H1 (cell line): ENCODE measurements at regions not wholly inside any gene's neighbourhood (a gene's known extent, or its start where the extent isn't known, plus 50 kb on each side); places are given as distances from the start of the nearest gene placed in this dataset.

ENCODE experiments used
- CTCF ChIA-PET: fragments of 300-600 bp; sonication (Branson Sonifier 250); formaldehyde crosslinking; loops from one replicate; lab custom pipeline; 2021; ENCODE audit not compliant: partially characterized antibody; lab: Charles Lee
- POLR2A ChIA-PET: fragments of 300-600 bp; sonication (Branson Sonifier 250); formaldehyde crosslinking; loops from one replicate; lab custom pipeline; 2021; ENCODE audit warnings: inconsistent platforms; ENCODE audit not compliant: partially characterized antibody; lab: Charles Lee
- DNase-seq, 2 experiments: peaks; one replicate each; pipeline versions ENCODE4 v3.0.0 to v3.0.0-alpha.2; 2010 to 2022; ENCODE audit warnings: low spot score in 2 of 2, low read depth in 1 of 2, mixed read lengths in 1 of 2
- FAIRE-seq: peaks from 2 replicates; lab custom pipeline; 2011; peaks lifted over from hg19 to GRCh38; lab: Jason Lieb, UNC
- H2AFZ ChIP-seq: 2 replicates; pipeline ENCODE4 v1.8.1; 2012; ENCODE audit warnings: low read length, inconsistent platforms
- H2AK5ac ChIP-seq: 2 replicates; pipeline ENCODE4 v1.6.1; 2013; ENCODE audit warnings: low read depth, low read length
- H2BK120ac ChIP-seq: replicated peaks from 2 replicates; pipeline ENCODE3; 2013; ENCODE audit warnings: low read depth, low read length, inconsistent platforms
- H2BK12ac ChIP-seq: 2 replicates; pipeline ENCODE4 v1.6.1; 2013; ENCODE audit warnings: low read depth, low read length
- H2BK15ac ChIP-seq: 2 replicates; pipeline ENCODE4 v1.6.1; 2013; ENCODE audit warnings: low read length
- H2BK20ac ChIP-seq: 2 replicates; pipeline ENCODE4 v1.6.1; 2013; ENCODE audit warnings: low read length
- H2BK5ac ChIP-seq: 2 replicates; pipeline ENCODE4 v1.6.1; 2013; ENCODE audit warnings: low read depth, low read length
- H3K14ac ChIP-seq: 2 replicates; pipeline ENCODE4 v1.6.1; 2013; ENCODE audit warnings: inconsistent platforms; ENCODE audit not compliant: insufficient read length
- H3K18ac ChIP-seq: 2 replicates; pipeline ENCODE4 v1.6.1; 2013; ENCODE audit warnings: low read length; ENCODE audit errors: extremely low read depth
- H3K23ac ChIP-seq: 2 replicates; pipeline ENCODE4 v1.6.1; 2013; ENCODE audit warnings: inconsistent platforms; ENCODE audit not compliant: insufficient read length
- H3K23me2 ChIP-seq: 2 replicates; pipeline ENCODE4 v1.6.1; 2013; ENCODE audit warnings: low read depth, low read length
- H3K27ac ChIP-seq: 2 replicates; pipeline ENCODE4 v1.6.1; 2011; ENCODE audit warnings: low read depth, low read length, inconsistent platforms
- H3K27me3 ChIP-seq, 4 experiments: replicated peaks in 1 of 4; 1 replicate in 1 of 4; 2 replicates in 3 of 4; pipeline versions ENCODE4 v1.6.1 to v1.8.1; 2011 to 2013; ENCODE audit warnings: low read length in 3 of 4, mild to moderate bottlenecking in 3 of 4, inconsistent platforms in 2 of 4, mixed read lengths in 2 of 4, moderate library complexity in 1 of 4; ENCODE audit not compliant: control insufficient read depth in 3 of 4, insufficient read depth in 3 of 4; ENCODE audit errors: extremely low read depth in 1 of 4
- H3K36me3 ChIP-seq, 4 experiments: 2 replicates each; pipeline versions ENCODE4 v1.6.1 to v1.8.1; 2011 to 2013; ENCODE audit warnings: mild to moderate bottlenecking in 4 of 4, low read length in 3 of 4, moderate library complexity in 2 of 4, control low read depth in 1 of 4, inconsistent platforms in 1 of 4; ENCODE audit not compliant: insufficient read depth in 4 of 4, control insufficient read depth in 2 of 4
- H3K4ac ChIP-seq: replicated peaks from 2 replicates; pipeline ENCODE3; 2013; ENCODE audit warnings: low read length, low read depth, mixed read lengths, inconsistent platforms; ENCODE audit not compliant: insufficient read length
- H3K4me1 ChIP-seq, 4 experiments: replicated peaks in 1 of 4; 1 replicate in 1 of 4; 2 replicates in 3 of 4; pipeline versions ENCODE4 v1.6.1 to v1.8.1; 2011 to 2013; ENCODE audit warnings: low read length in 3 of 4, inconsistent platforms in 2 of 4, mixed read lengths in 1 of 4; ENCODE audit not compliant: insufficient read depth in 4 of 4, control insufficient read depth in 3 of 4
- H3K4me2 ChIP-seq, 2 experiments: 2 replicates each; pipeline versions ENCODE4 v1.6.1 to v1.8.1; 2011 to 2013; ENCODE audit warnings: low read depth in 2 of 2, low read length in 2 of 2, control low read depth in 1 of 2, inconsistent platforms in 1 of 2, mild to moderate bottlenecking in 1 of 2; ENCODE audit not compliant: insufficient read depth in 1 of 2
- H3K4me3 ChIP-seq, 4 experiments: fragments of 200-600, 300-600 bp in 1 of 4; sonication (generic), shearing (Covaris generic), sonication (Bioruptor Twin) in 1 of 4; 2 replicates each; pipeline versions ENCODE4 v1.5.1 to v1.8.1; 2011 to 2016; ENCODE audit warnings: low read length in 4 of 4, low read depth in 3 of 4, control low read depth in 2 of 4, inconsistent platforms in 2 of 4, mild to moderate bottlenecking in 2 of 4, mixed read lengths in 1 of 4, moderate library complexity in 1 of 4; ENCODE audit not compliant: insufficient read depth in 2 of 4; ENCODE audit errors: extremely low read depth in 1 of 4
- H3K56ac ChIP-seq: replicated peaks from 2 replicates; pipeline ENCODE3; 2013; ENCODE audit warnings: low read depth, mild to moderate bottlenecking, mixed read lengths, low read length, inconsistent platforms; ENCODE audit not compliant: insufficient read length
- H3K79me1 ChIP-seq: 2 replicates; pipeline ENCODE4 v1.6.1; 2013; ENCODE audit warnings: low read depth, low read length, control low read depth
- H3K79me2 ChIP-seq, 2 experiments: 2 replicates each; pipeline versions ENCODE4 v1.6.1 to v1.8.1; 2012 to 2013; ENCODE audit warnings: low read length in 2 of 2, mild to moderate bottlenecking in 2 of 2, inconsistent platforms in 1 of 2; ENCODE audit not compliant: insufficient read depth in 2 of 2, control insufficient read depth in 1 of 2
- H3K9ac ChIP-seq, 4 experiments: replicated peaks in 1 of 4; 1 replicate in 1 of 4; 2 replicates in 3 of 4; pipeline versions ENCODE4 v1.6.1 to v1.8.1; 2011 to 2013; ENCODE audit warnings: low read depth in 3 of 4, low read length in 3 of 4, control low read depth in 2 of 4, mild to moderate bottlenecking in 2 of 4, moderate library complexity in 2 of 4, inconsistent platforms in 1 of 4; ENCODE audit errors: extremely low read depth in 1 of 4
- H3K9me3 ChIP-seq, 2 experiments: 2 replicates each; pipeline versions ENCODE4 v1.6.1 to v1.8.1; 2012 to 2013; ENCODE audit warnings: mild to moderate bottlenecking in 2 of 2, moderate library complexity in 2 of 2, control low read depth in 1 of 2, inconsistent platforms in 1 of 2, low read depth in 1 of 2, low read length in 1 of 2, mixed read lengths in 1 of 2; ENCODE audit not compliant: insufficient read depth in 2 of 2
- H4K20me1 ChIP-seq, 2 experiments: replicated peaks in 1 of 2; 2 replicates each; pipeline versions ENCODE3 to v1.8.1; 2011 to 2013; ENCODE audit warnings: inconsistent platforms in 2 of 2, low read length in 2 of 2, mild to moderate bottlenecking in 1 of 2; ENCODE audit not compliant: insufficient read depth in 2 of 2, control insufficient read depth in 1 of 2
- H4K5ac ChIP-seq: 2 replicates; pipeline ENCODE4 v1.6.1; 2013; ENCODE audit warnings: low read length, low read depth, mixed read lengths, inconsistent platforms; ENCODE audit not compliant: insufficient read length
- H4K8ac ChIP-seq: 2 replicates; pipeline ENCODE4 v1.8.0; 2013; ENCODE audit warnings: mild to moderate bottlenecking, moderate library complexity, low read length, inconsistent platforms; ENCODE audit not compliant: insufficient read depth; ENCODE audit errors: extremely low read depth
- H4K91ac ChIP-seq: replicated peaks from 2 replicates; pipeline ENCODE3; 2013; ENCODE audit warnings: low read length, mixed read lengths, inconsistent platforms; ENCODE audit not compliant: insufficient read length
- ASH2L ChIP-seq: fragments of 200-600, 300-600 bp; sonication (generic); IDR thresholded peaks from one replicate; pipeline ENCODE4 v1.7.1; 2017; ENCODE audit warnings: low read length
- ATF2 ChIP-seq: IDR thresholded peaks from 2 replicates; pipeline ENCODE4 v1.6.1; 2012; ENCODE audit warnings: low read length, inconsistent platforms
- CBX5 ChIP-seq: fragments of 300-800, 300-1000 bp; sonication (generic); IDR thresholded peaks from 2 replicates; pipeline ENCODE4 v1.7.1; 2016; ENCODE audit warnings: antibody characterized with exemption, low read length, low read depth
- CTBP2 ChIP-seq: IDR thresholded peaks from 2 replicates; pipeline ENCODE4 v1.7.0; 2011; ENCODE audit warnings: borderline replicate concordance, mild to moderate bottlenecking, moderate library complexity, mixed read lengths, low read length; ENCODE audit not compliant: insufficient read depth, insufficient read length
- E2F6 ChIP-seq: IDR thresholded peaks from 2 replicates; pipeline ENCODE4 v1.6.1; 2012; ENCODE audit warnings: inconsistent platforms
- JUND ChIP-seq: IDR thresholded peaks from 2 replicates; pipeline ENCODE4 v1.6.1; 2011; ENCODE audit warnings: mild to moderate bottlenecking, improper control_type of control experiment, low read length
- MAFK ChIP-seq: IDR thresholded peaks from 2 replicates; pipeline ENCODE4 v1.6.1; 2012; ENCODE audit warnings: low read depth, mild to moderate bottlenecking, improper control_type of control experiment, low read length
- POLR2AphosphoS5 ChIP-seq: IDR thresholded peaks from 2 replicates; pipeline ENCODE4 v1.6.1; 2011; ENCODE audit warnings: low read depth, low read length
- RAD21 ChIP-seq, 2 experiments: IDR thresholded peaks in 1 of 2; conservative IDR thresholded peaks in 1 of 2; 2 replicates each; pipeline ENCODE4 v1.6.1; 2011; ENCODE audit warnings: low read depth in 2 of 2, low read length in 2 of 2, improper control_type of control experiment in 1 of 2, inconsistent platforms in 1 of 2, mild to moderate bottlenecking in 1 of 2, moderate library complexity in 1 of 2
- SRF ChIP-seq: IDR thresholded peaks from 2 replicates; pipeline ENCODE4 v1.6.1; 2011; ENCODE audit warnings: mild to moderate bottlenecking, low read depth, low read length, moderate library complexity
- WGBS, 2 experiments: shearing (Covaris generic) in 1 of 2; methylation state at CpG; one replicate each; pipeline versions ENCODE4 v1.1.6 to v1.1.7; 2013 to 2015; ENCODE audit warnings: low lambda C conversion rate in 2 of 2, mixed read lengths in 2 of 2, inconsistent platforms in 1 of 2, low coverage in 1 of 2, missing lambda C conversion rate in 1 of 2; ENCODE audit not compliant: insufficient replicate concordance in 2 of 2, insufficient coverage in 1 of 2, insufficient read length in 1 of 2; ENCODE audit errors: extremely low coverage in 1 of 2, missing lambda C conversion rate in 1 of 2; 5-methylcytosine and 5-hydroxymethylcytosine counted together

DNA sequence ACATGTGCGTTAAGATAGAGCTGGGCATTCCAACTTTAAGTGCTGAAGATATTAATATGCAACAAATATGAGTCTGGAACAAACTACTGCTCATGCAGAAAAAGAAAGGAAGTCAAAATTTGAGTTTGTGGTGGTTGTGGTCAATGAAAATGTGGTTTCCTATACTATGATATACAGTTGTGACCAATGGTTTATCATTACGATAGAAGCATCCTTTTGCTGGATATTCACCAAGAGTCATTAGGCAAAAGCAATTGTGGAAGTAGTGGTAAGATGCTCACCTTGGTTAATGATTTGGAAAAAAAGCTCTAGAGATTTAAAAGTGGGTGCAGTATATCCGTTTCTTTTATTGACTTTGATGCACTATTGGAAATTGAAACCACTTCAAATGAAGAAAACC is 1007.0 kb downstream of the NR2F1-AS1 start:
- Histone ChIP-seq H2BK5ac (no peak overlapping the region), H3K4me3 (no peak overlapping the region), H3K27ac (no peak overlapping the region), H3K23me2 (no peaks in the 10 kb centered on the region), H2BK12ac (no peak overlapping the region), H2BK120ac (no peak overlapping the region), H4K8ac (no peak overlapping the region), H3K14ac (no peak overlapping the region), H3K36me3 (no peaks in the 10 kb centered on the region), H4K5ac (no peak overlapping the region), H4K20me1 (no peaks in the 10 kb centered on the region), H2BK20ac (no peak overlapping the region), H3K27me3 (no peaks in the 10 kb centered on the region), H4K91ac (no peak overlapping the region), H3K4ac (no peak overlapping the region), H3K56ac (no peak overlapping the region), H3K23ac (no peak overlapping the region), H2AFZ (no peak overlapping the region), H2BK15ac (no peak overlapping the region), H2AK5ac (no peak overlapping the region), H3K9me3 (no peaks in the 10 kb centered on the region), H3K4me2 (no peak overlapping the region), H3K79me2 (no peaks in the 10 kb centered on the region), H3K9ac (no peak overlapping the region), H3K18ac (no peak overlapping the region), H3K79me1 (no peaks in the 10 kb centered on the region), H3K4me1 (no peaks in the 10 kb centered on the region)
- FAIRE-seq (no peak), DNase-seq (no peak)
- ChIA-PET POLR2A (no interaction called here), CTCF (no interaction called here)
- TF ChIP-seq RAD21 (IDR thresholded peaks at IDR 0.05 in 1 of 2, conservative IDR thresholded peaks at IDR 0.05 in 1 of 2; ENCODE audit: low read depth in 2 of 2, low read length in 2 of 2) (no peak), MAFK (no peak), ASH2L (no peak), ATF2 (no peak), POLR2AphosphoS5 (no peak), CBX5 (no peak), SRF (no peak), JUND (no peak), E2F6 (no peak), CTBP2 (no peak)
- 91% methylated on average over 3 of the region's 3 CpGs; no CpG with 5 or more reads in 1 of the 2 experiments for WGBS, 2 experiments
